ENCODE measurements at regions not wholly inside any gene's neighbourhood (a gene's known extent, or its start where the extent isn't known, plus 50 kb on each side); places are given as distances from the start of the nearest gene placed in this dataset.

DNA sequence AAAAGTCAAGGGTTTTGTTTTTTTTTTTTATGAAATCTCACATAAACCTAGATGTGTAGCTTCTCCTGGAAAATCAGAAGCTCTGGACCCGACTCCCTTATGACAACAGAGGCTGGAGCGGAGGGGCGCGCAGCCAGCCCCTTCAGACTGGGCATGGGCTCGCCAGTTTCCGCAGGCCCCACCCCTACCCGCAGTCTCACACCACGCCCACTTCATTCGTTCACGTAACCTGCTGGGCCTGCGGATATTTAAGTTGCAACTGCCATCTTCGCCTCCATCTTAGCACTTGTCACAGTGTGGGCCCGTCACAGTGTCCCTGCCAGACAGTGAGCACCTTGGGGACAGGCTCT, 111.7 kb upstream of the PTPN1 start:
- ATAC-seq (no peak), DNase-seq (no peak)
- Histone ChIP-seq H2AFZ (ENCODE audit: low read length) (no peak overlapping the region), H3K9me3 (ENCODE audit: low read length) (no peaks in the 10 kb centered on the region), H3K27me3 (ENCODE audit: low read length) (no peaks in the 10 kb centered on the region), H3K27ac (ENCODE audit: low read length) (no peak overlapping the region), H4K20me1 (ENCODE audit: low read length) (no peaks in the 10 kb centered on the region), H3K9ac (ENCODE audit: low read length) (no peak overlapping the region), H3F3A (ENCODE audit: low read length, unreplicated experiment) (no peaks in the 10 kb centered on the region), H3K4me2 (ENCODE audit: low read length) (no peak overlapping the region), H3K36me3 (ENCODE audit: low read depth, low read length) (no peaks in the 10 kb centered on the region), H3K79me2 (ENCODE audit: low read length) (no peaks in the 10 kb centered on the region), H3K4me3 (ENCODE audit: low read length) (no peak overlapping the region), H3K9me2 (replicated peaks; ENCODE audit: low read length) (no peaks in the 10 kb centered on the region), H3K4me1 (ENCODE audit: insufficient read depth, low read length) (peaks cover 19% of the 10 kb centered on the region)
- CTCF ChIA-PET: interaction anchor here (0.7 kb wide), 1 partner anchor 66 kb away, joined by 3 read pairs; no protein-coding TSS in a partner anchor
- BruUV-seq (replicated peaks): no TSS peak
- no peak for TF ChIP-seq EZH2phosphoT487 (IDR thresholded peaks at IDR 0.05; ENCODE audit: borderline replicate concordance, low read length)
- TF ChIP-seq EZH2 (IDR thresholded peaks at IDR 0.05; ENCODE audit: low read length, unreplicated experiment): no peak
- TF ChIP-seq, protein P1, sequence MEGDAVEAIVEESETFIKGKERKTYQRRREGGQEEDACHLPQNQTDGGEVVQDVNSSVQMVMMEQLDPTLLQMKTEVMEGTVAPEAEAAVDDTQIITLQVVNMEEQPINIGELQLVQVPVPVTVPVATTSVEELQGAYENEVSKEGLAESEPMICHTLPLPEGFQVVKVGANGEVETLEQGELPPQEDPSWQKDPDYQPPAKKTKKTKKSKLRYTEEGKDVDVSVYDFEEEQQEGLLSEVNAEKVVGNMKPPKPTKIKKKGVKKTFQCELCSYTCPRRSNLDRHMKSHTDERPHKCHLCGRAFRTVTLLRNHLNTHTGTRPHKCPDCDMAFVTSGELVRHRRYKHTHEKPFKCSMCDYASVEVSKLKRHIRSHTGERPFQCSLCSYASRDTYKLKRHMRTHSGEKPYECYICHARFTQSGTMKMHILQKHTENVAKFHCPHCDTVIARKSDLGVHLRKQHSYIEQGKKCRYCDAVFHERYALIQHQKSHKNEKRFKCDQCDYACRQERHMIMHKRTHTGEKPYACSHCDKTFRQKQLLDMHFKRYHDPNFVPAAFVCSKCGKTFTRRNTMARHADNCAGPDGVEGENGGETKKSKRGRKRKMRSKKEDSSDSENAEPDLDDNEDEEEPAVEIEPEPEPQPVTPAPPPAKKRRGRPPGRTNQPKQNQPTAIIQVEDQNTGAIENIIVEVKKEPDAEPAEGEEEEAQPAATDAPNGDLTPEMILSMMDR (conservative IDR thresholded peaks at IDR 0.05; ENCODE audit: low read depth, low read length): no peak
- intact Hi-C loops (cut with micrococcal nuclease): no loop called here
- POLR2A ChIA-PET (ENCODE audit: unreplicated experiment): no interaction called here

DNA sequence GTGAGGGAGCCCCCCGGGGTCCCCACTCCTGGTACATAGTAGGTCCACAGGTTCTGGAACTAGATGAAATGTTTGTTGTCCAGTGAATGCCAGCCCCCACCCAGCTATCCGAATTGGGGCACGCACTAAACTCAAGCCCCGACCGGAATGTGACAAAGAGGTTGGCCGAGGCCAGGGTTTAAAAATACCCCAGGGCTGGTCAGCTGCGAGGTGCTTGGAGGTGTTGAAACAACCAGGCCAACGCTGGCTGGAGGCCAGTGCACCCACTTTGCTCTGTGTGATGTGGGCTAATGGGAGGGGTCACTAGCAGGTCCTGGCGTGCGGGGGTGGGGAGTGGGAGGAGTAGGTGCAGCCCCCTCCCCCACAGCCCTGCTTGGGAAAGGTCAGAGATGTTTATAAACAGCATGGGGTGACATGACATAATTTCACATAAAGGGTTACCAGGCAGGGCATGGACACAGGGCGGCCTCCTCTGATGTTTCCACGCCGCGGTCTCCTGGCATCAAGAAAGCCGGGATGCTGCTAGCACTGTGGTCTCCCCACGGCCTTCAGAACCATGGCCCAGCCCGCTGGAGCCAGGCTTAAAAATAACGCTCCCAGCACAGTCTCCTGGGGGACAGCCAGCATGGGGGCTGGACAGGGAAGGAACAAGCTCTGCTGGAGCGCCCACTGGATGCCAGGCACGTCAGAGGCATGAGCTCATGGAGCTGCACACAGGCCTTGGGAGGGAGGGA, 111.2 kb upstream of the PTPN1 start:
- ATAC-seq: no peak

DNA sequence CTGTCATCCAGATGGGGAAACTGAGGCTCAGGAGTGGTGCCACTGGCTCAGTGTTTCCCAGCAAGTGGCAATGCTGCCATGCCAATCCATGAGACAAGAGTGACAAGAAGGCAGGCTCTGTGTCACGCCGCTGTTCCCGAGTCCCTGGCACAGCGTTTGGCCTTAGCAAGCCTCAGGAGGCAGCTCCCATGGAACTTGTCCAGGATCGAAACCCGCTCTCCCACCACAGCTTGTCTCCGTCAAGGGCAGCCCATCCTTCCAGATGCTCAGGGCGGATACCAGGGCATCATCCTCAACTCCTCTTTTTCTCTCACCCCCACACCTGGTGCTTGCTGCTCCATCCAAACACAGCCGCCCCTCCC, 110.6 kb upstream of the PTPN1 start:
- Histone ChIP-seq H3K27ac (ENCODE audit: low read length) (no peak overlapping the region), H3K9me2 (replicated peaks; ENCODE audit: low read length) (no peaks in the 10 kb centered on the region), H3K9me3 (ENCODE audit: low read length) (no peaks in the 10 kb centered on the region), H3K4me2 (ENCODE audit: low read length) (no peak overlapping the region), H3K9ac (ENCODE audit: low read length) (no peak overlapping the region), H3K27me3 (ENCODE audit: low read length) (no peaks in the 10 kb centered on the region), H3K36me3 (ENCODE audit: low read depth, low read length) (no peaks in the 10 kb centered on the region), H4K20me1 (ENCODE audit: low read length) (no peaks in the 10 kb centered on the region), H3F3A (ENCODE audit: low read length, unreplicated experiment) (no peaks in the 10 kb centered on the region), H3K79me2 (ENCODE audit: low read length) (no peaks in the 10 kb centered on the region), H3K4me3 (ENCODE audit: low read length) (no peak overlapping the region), H3K4me1 (ENCODE audit: insufficient read depth, low read length) (peaks cover 25% of the 10 kb centered on the region), H2AFZ (ENCODE audit: low read length) (no peak overlapping the region)
- intact Hi-C loops (cut with micrococcal nuclease): no loop called here
- ATAC-seq (no peak), DNase-seq (no peak)
- CTCF ChIA-PET: interaction anchor here (0.6 kb wide), 1 partner anchor 56 kb away, joined by 3 read pairs; no protein-coding TSS in a partner anchor
- TF ChIP-seq EZH2 (IDR thresholded peaks at IDR 0.05; ENCODE audit: low read length, unreplicated experiment) (no peak), EZH2phosphoT487 (IDR thresholded peaks at IDR 0.05; ENCODE audit: borderline replicate concordance, low read length) (no peak)
- TF ChIP-seq, protein P1 (conservative IDR thresholded peaks at IDR 0.05; ENCODE audit: low read depth, low read length): no peak
- BruUV-seq (replicated peaks): no TSS peak
- POLR2A ChIA-PET (ENCODE audit: unreplicated experiment): no interaction called here

More for the DNA sequence above, 111.2 kb upstream of the PTPN1 start:
- H3K9me3 ChIP-seq (ENCODE audit: low read length): no peaks in the 10 kb centered on the region
- no peak overlapping the region for H3K4me3 ChIP-seq (ENCODE audit: low read length)
- no peaks in the 10 kb centered on the region for H4K20me1 ChIP-seq (ENCODE audit: low read length)
- no peak for DNase-seq
- H3K27ac ChIP-seq (ENCODE audit: low read length): no peak overlapping the region
- H3K79me2 ChIP-seq (ENCODE audit: low read length): no peaks in the 10 kb centered on the region
- no peaks in the 10 kb centered on the region for H3K36me3 ChIP-seq (ENCODE audit: low read depth, low read length)
- no peaks in the 10 kb centered on the region for H3K27me3 ChIP-seq (ENCODE audit: low read length)
- H3K4me2 ChIP-seq (ENCODE audit: low read length): no peak overlapping the region
- no peaks in the 10 kb centered on the region for H3K9me2 ChIP-seq (replicated peaks; ENCODE audit: low read length)
- H3F3A ChIP-seq (ENCODE audit: low read length, unreplicated experiment): no peaks in the 10 kb centered on the region
- no peak overlapping the region for H3K9ac ChIP-seq (ENCODE audit: low read length)
- H2AFZ ChIP-seq (ENCODE audit: low read length): no peak overlapping the region
- BruUV-seq (replicated peaks): no TSS peak
- ChIA-PET CTCF (no interaction called here), POLR2A (ENCODE audit: unreplicated experiment) (no interaction called here)
- intact Hi-C loops (cut with micrococcal nuclease): no loop called here
- TF ChIP-seq, protein P1 (conservative IDR thresholded peaks at IDR 0.05; ENCODE audit: low read depth, low read length): no peak
- TF ChIP-seq EZH2phosphoT487 (IDR thresholded peaks at IDR 0.05; ENCODE audit: borderline replicate concordance, low read length): no peak
- no peak for TF ChIP-seq EZH2 (IDR thresholded peaks at IDR 0.05; ENCODE audit: low read length, unreplicated experiment)
- peaks cover 24% of the 10 kb centered on the region for H3K4me1 ChIP-seq (ENCODE audit: insufficient read depth, low read length)
